ENCODE measurements at regions not wholly inside any gene's neighbourhood (a gene's known extent, or its start where the extent isn't known, plus 50 kb on each side); places are given as distances from the start of the nearest gene placed in this dataset.

GRCh38 chr17:5861854-5862253 lies 208.3 kb upstream of the WSCD1 start:
- intact Hi-C loops (cut with micrococcal nuclease): no loop called here

- intact Hi-C loops (cut with micrococcal nuclease): no loop called here
Measured at GRCh38 chr17:5862395-5862794, 207.8 kb upstream of the WSCD1 start.

GRCh38 chr17:5864741-5865657 lies 205.2 kb upstream of the WSCD1 start:
- intact Hi-C loops (cut with micrococcal nuclease): no loop called here

- intact Hi-C loops (cut with micrococcal nuclease): no loop called here
Measured at GRCh38 chr17:5866978-5867377, 203.2 kb upstream of the WSCD1 start.

GRCh38 chr17:5869041-5869745 lies 201.0 kb upstream of the WSCD1 start:
- intact Hi-C loops (cut with micrococcal nuclease): no loop called here

GRCh38 chr17:5870231-5870953 lies 199.8 kb upstream of the WSCD1 start:
- intact Hi-C loops (cut with micrococcal nuclease): no loop called here

GRCh38 chr17:5871666-5872065 lies 198.5 kb upstream of the WSCD1 start:
- intact Hi-C loops (cut with micrococcal nuclease): no loop called here

- intact Hi-C loops (cut with micrococcal nuclease): no loop called here
Measured at GRCh38 chr17:5872831-5873230, 197.3 kb upstream of the WSCD1 start.

GRCh38 chr17:5873781-5874180 lies 196.4 kb upstream of the WSCD1 start:
- intact Hi-C loops (cut with micrococcal nuclease): no loop called here

- intact Hi-C loops (cut with micrococcal nuclease): no loop called here
Measured at GRCh38 chr17:5874486-5874885, 195.7 kb upstream of the WSCD1 start.

GRCh38 chr17:5877366-5877765 lies 192.8 kb upstream of the WSCD1 start:
- intact Hi-C loops (cut with micrococcal nuclease): no loop called here

- intact Hi-C loops (cut with micrococcal nuclease): no loop called here
Measured at GRCh38 chr17:5877948-5878347, 192.2 kb upstream of the WSCD1 start.

GRCh38 chr17:5881849-5882248 lies 188.3 kb upstream of the WSCD1 start:
- intact Hi-C loops (cut with micrococcal nuclease): no loop called here

GRCh38 chr17:5883775-5884665 lies 186.2 kb upstream of the WSCD1 start:
- intact Hi-C loops (cut with micrococcal nuclease): no loop called here

GRCh38 chr17:5885336-5885735 lies 184.8 kb upstream of the WSCD1 start:
- intact Hi-C loops (cut with micrococcal nuclease): no loop called here

- intact Hi-C loops (cut with micrococcal nuclease): no loop called here
Measured at GRCh38 chr17:5888811-5889210, 181.4 kb upstream of the WSCD1 start.

GRCh38 chr17:5892921-5893675 lies 177.1 kb upstream of the WSCD1 start:
- intact Hi-C loops (cut with micrococcal nuclease): no loop called here

GRCh38 chr17:5893741-5894140 lies 176.4 kb upstream of the WSCD1 start:
- intact Hi-C loops (cut with micrococcal nuclease): no loop called here

- intact Hi-C loops (cut with micrococcal nuclease): no loop called here
Measured at GRCh38 chr17:5895276-5895675, 174.9 kb upstream of the WSCD1 start.

- intact Hi-C loops (cut with micrococcal nuclease): no loop called here
Measured at GRCh38 chr17:5896215-5896614, 174.0 kb upstream of the WSCD1 start.
